ENCODE measurements at regions not wholly inside any gene's neighbourhood (a gene's known extent, or its start where the extent isn't known, plus 50 kb on each side); places are given as distances from the start of the nearest gene placed in this dataset.

DNA sequence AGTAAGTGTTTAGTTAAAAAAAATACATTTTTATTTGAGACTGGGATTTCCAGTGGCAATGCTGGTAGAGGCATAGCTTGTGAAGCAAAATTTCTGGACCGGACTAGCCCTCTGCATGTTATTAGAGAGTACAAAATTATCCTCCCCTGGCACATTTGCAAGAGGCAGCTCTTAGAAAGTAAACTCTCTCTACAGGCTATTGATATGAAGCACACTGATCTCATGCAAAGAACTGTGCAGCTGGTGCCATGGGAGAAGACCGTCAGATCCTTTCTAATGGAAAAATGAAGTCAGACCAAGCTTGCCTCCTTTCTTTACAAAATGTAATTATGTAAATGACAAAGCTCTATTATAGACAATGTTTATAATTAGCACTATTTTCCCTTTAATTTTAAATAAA is 2717.2 kb downstream of the PCDH7 start:
- TF ChIP-seq GATA3 (IDR thresholded peaks at IDR 0.05; ENCODE audit: low read depth, low read length) (no peak), GATA2 (IDR thresholded peaks at IDR 0.05; ENCODE audit: low read depth, low read length) (no peak)

DNA sequence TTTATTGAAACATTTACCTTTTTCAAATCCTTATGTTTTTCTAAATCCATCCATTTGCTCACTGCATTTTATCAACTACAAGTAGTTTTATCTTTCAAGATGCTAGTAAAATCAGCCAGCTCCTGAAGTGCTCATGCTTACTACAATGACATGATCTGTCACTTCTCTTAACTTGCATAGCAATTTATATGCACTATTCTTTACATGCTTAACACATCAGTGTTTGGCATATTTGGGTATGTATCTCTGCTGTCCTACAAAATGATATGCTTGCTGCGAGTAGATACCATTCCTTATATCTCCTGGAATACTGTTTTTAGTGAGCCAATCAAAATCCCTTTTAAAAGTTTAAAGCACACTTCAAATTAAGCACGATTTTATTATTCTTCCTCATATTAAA is 2726.8 kb downstream of the PCDH7 start:
- TF ChIP-seq GATA3 (IDR thresholded peaks at IDR 0.05; ENCODE audit: low read depth, low read length) (no peak), GATA2 (IDR thresholded peaks at IDR 0.05; ENCODE audit: low read depth, low read length) (no peak)

DNA sequence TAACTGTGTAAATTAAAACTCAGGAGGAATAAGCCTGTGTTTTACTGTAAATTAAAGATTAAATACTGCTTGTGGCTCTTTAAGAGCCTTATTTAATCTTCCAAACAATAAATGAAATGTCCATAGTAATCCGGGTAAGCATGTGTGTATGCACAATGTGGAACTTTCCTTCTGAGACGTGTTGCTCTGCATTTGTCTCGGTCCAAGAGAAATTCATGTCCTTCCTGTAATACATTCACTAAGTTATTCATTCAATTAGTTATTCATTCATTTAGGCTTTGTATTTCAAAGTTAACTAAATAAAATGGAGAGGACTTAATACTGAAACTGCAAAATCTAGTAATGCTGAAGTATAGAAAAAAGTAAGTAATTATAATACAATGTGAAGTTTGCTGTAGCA is 2728.8 kb downstream of the PCDH7 start:
- TF ChIP-seq GATA2 (IDR thresholded peaks at IDR 0.05; ENCODE audit: low read depth, low read length) (no peak), GATA3 (IDR thresholded peaks at IDR 0.05; ENCODE audit: low read depth, low read length) (no peak)

DNA sequence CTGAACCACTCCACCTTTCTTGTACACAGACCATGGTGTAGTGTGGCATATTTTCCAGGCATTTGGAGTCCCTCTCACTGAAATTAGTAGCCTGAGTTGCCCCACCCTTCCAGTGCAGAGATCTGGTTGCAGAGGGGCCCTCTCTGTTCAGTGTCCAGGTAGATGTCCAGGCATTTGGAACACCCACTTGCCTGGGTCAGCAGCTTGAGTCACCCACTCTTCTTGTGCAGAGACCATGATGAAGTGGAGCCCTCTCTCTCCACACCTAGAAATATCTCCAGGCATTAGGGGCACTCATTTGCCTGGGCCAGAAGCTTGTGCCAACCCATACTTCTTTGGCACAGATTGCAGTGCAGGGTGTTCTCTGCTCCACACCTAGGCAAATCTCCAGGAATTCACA is 2733.3 kb downstream of the PCDH7 start:
- no peak for TF ChIP-seq GATA2 (IDR thresholded peaks at IDR 0.05; ENCODE audit: low read depth, low read length)
- no peak for TF ChIP-seq GATA3 (IDR thresholded peaks at IDR 0.05; ENCODE audit: low read depth, low read length)

DNA sequence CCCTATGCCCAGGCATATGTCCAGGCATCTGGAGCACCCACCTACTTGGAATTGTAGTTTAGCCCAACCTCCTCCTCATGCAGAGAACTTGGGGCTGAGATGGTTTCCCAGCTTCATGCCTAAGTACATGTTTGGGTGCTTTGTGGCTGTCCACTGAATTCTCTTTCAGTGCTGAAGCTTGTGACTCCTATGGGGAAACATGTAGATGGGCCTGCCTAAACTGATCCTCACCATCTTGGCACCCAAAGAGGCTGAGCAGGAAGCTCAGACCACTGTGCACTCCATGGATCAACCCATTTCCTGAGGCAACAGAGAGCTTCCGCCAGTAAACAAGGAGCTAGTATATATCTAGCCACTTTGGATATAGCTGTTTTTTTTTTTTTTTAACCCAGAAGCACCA is 2733.7 kb downstream of the PCDH7 start:
- TF ChIP-seq GATA3 (IDR thresholded peaks at IDR 0.05; ENCODE audit: low read depth, low read length) (no peak), GATA2 (IDR thresholded peaks at IDR 0.05; ENCODE audit: low read depth, low read length) (no peak)

DNA sequence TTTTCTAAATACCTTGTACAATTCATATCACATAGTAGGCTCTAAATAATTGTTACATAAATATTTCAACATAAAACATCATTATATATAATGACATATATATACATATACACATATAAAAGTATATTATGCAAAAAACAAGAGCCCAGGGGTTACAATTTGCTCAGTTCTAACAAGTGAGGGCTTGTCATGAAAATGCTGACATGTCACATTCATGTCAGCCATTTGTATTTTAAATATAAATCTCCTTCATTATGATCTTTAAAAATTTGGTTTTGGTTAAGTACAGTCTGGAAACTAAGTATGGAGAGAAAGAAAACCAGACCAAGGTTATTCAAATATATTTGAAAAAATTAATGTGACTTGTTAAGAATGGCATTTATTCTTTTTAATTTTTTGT is 2745.4 kb downstream of the PCDH7 start:
- TF ChIP-seq GATA3 (IDR thresholded peaks at IDR 0.05; ENCODE audit: low read depth, low read length) (no peak), GATA2 (IDR thresholded peaks at IDR 0.05; ENCODE audit: low read depth, low read length) (no peak)

DNA sequence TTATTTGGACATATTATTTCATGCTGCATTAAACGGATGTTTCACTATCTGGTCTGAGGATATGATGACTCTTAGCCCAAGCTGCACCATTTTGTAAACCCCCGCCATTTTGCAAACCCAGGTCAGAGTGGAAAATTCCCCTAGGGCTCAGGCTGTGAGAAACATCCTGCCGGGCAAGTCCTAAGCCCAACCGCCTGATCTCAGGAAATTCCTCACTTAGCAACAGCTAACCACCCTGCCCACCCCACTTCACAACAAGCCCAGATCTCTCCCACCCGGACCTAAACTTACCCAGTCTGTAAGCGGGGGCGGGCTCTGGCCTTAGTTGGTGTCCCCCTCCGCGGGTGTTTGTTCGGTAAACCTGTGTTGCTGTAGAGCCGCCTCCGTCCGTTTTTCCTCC is 2747.1 kb downstream of the PCDH7 start:
- no peak for TF ChIP-seq GATA3 (IDR thresholded peaks at IDR 0.05; ENCODE audit: low read depth, low read length)
- TF ChIP-seq GATA2 (IDR thresholded peaks at IDR 0.05; ENCODE audit: low read depth, low read length): no peak

DNA sequence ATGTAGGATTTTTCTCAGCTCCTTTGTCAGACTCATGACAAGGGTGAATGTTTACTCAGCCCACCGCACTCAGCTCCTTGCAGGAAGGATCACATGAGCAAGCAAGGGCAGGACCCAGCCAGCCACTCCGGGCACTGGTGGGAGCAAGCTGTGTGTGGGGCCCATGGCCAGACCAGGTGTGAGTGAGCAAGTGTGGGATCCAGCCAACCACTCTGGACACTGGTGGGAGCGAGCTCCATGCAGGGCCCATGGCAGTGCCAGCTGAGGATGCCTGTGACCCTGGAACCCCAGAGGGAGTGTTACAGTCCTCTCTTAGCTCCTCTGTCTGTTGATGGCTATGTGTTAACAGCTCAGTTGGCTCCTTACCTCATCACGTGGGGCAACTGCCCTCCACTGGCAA is 2750.6 kb downstream of the PCDH7 start:
- TF ChIP-seq GATA2 (IDR thresholded peaks at IDR 0.05; ENCODE audit: low read depth, low read length) (no peak), GATA3 (IDR thresholded peaks at IDR 0.05; ENCODE audit: low read depth, low read length) (no peak)

DNA sequence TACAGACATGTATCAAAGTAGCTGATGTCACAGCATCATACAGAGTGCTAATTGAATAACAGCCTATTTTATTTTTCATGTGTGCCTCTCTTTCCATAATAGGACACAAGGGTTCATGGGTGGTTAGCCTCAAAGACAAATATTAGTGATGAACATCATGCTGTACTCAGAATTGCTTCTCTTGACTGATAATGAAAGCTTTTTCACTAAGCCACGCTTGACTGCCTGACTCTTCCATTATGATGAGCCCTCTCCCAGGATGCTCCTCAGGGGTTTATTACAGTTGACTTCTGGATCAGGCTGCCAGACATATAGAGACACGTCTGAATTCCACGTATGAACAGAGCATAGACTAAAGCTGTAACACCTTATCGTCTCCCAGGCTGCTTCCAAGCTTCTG is 2757.5 kb downstream of the PCDH7 start:
- TF ChIP-seq GATA2 (IDR thresholded peaks at IDR 0.05; ENCODE audit: low read depth, low read length): no peak
- no peak for TF ChIP-seq GATA3 (IDR thresholded peaks at IDR 0.05; ENCODE audit: low read depth, low read length)

DNA sequence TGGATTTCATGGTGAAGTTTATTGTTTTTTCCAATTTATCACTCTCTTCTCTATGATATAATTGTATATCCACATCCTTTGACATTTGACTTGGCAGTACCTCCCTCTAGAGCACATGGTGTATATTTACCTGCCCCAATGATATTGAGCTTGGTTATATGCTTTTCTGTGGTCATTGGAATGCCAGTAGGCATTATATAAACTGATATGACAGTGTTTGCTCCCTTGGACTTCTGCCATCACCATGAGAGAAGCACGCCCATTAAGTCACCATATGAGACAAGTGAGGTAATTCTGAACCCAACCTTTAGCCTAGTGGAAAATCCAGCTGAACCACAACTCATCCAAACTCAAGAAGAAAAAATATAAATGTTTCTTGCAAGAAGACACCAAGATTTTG is 2761.5 kb downstream of the ARAP2 start:
- TF ChIP-seq GATA3 (IDR thresholded peaks at IDR 0.05; ENCODE audit: low read depth, low read length): no peak
- TF ChIP-seq GATA2 (IDR thresholded peaks at IDR 0.05; ENCODE audit: low read depth, low read length): no peak

DNA sequence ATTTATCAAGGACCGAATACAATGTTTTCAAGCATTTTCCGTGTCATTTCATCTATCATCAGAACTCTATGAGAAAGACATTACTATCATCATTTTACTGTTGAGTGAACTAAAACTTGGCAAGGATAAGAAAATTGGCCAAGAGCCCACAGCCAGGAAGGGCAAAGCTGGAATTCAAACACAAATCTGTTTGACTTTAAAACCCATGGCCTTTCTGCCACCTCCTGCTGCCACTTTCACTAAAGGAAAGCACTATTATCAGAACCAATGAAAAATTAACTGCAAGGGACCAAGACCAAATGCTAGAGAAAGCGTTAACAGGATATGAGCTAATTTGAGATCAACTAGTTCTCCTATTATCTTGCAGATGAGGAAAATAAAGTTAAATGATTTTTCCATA is 2759.2 kb downstream of the ARAP2 start:
- TF ChIP-seq GATA3 (IDR thresholded peaks at IDR 0.05; ENCODE audit: low read depth, low read length): no peak
- no peak for TF ChIP-seq GATA2 (IDR thresholded peaks at IDR 0.05; ENCODE audit: low read depth, low read length)

DNA sequence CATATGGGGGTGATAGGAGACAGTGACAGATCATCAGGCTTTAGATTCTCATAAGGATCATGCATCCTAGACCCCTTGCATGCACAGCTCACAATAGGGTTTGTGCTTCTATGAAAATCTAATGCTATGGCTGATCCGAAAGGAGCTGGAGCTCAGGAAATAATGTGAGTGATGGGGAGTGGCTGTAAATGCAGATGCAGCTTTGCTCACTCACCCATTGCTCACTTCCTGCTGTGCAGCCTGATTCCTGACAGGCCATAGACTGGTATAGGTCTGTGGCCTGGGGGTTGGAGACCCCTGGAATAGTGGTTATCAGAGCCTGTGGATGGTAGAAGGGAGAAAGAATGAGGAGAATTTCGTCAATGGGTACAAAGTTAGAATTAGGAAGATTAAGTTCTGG is 2751.1 kb downstream of the ARAP2 start:
- no peak for TF ChIP-seq GATA2 (IDR thresholded peaks at IDR 0.05; ENCODE audit: low read depth, low read length)
- TF ChIP-seq GATA3 (IDR thresholded peaks at IDR 0.05; ENCODE audit: low read depth, low read length): no peak

DNA sequence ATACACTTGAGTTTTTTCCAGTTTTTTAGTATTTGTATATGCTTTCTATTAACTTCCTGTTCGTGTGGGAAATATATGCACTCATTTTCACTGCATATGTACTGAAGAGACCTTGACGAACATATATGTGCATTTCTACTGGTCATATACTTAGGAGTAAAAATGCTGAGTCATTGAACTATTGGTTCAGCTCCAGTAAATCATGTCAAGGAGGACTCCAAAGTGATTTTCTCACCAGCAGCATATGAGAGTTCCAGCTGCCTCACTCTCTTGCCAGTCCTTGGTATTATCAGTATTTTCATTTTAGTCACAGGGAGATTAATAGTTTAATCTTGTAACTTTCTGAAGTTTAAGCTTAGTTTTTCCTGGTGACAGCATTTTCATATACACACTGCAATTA is 2750.2 kb downstream of the ARAP2 start:
- no peak for TF ChIP-seq GATA3 (IDR thresholded peaks at IDR 0.05; ENCODE audit: low read depth, low read length)
- TF ChIP-seq GATA2 (IDR thresholded peaks at IDR 0.05; ENCODE audit: low read depth, low read length): no peak

DNA sequence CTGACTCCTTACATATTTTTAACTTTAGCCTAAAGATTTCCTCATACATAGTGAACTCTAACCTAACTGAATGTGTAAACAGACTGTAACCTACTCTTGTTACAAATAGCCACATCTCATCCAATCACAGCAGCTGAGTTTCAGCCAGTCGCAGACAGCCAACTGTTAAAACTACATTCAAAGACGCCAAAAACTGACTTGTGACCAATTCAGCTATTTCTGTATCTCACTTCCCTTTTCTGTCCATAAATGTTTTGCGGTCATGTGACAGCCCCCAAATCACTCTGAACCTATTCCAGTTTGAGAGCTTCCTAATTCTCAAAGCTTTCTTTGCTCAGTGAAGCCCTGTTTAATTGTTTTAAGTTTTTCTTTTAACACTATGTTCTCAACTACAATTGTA is 2731.9 kb downstream of the ARAP2 start:
- no peak for TF ChIP-seq GATA3 (IDR thresholded peaks at IDR 0.05; ENCODE audit: low read depth, low read length)
- no peak for TF ChIP-seq GATA2 (IDR thresholded peaks at IDR 0.05; ENCODE audit: low read depth, low read length)

DNA sequence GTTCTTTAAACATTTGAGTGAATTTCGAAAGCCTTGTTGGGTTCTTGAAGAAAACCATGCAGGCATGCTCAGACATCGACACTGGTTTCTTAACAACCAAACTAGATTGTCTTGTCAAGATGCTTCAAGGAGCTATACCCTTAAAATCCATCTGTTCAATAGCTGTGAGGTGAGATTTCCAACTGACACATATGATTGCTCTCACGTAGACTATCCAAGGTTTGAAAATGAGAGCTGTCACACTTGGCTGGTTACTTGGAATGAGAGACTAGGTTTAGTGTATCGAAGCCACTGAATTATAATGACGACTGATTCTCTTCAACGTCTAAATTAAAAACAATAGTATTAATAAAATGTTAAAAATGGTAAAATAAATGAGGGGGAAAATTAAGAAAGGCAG is 2725.5 kb downstream of the ARAP2 start:
- TF ChIP-seq GATA2 (IDR thresholded peaks at IDR 0.05; ENCODE audit: low read depth, low read length): no peak
- TF ChIP-seq GATA3 (IDR thresholded peaks at IDR 0.05; ENCODE audit: low read depth, low read length): no peak

DNA sequence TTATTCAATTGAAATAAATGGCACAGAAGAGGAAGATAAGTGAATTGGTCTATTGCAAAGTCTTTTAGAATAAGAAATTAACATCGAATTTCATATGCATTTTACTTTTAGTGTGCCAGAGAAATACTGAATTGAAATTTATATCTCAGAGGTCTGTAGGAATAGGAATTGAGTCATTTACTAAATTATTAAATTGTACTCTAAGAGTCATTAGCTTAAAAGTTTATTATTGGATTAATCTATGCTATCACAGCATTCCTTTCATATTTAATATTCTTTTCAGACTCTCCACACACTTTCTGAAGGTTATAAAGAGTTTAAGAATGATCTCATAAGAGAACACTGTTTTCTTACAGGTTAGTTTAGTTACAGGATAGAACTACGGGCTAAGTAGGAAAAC is 2711.5 kb downstream of the ARAP2 start:
- TF ChIP-seq GATA3 (IDR thresholded peaks at IDR 0.05; ENCODE audit: low read depth, low read length) (no peak), GATA2 (IDR thresholded peaks at IDR 0.05; ENCODE audit: low read depth, low read length) (no peak)

Data from SH-SY5Y (cell line).